ENCODE measurements at regions not wholly inside any gene's neighbourhood (a gene's known extent, or its start where the extent isn't known, plus 50 kb on each side); places are given as distances from the start of the nearest gene placed in this dataset.
"Not testable (repeated sequence)": the region's sequence is repeated elsewhere in the genome, so short reads cannot be mapped to it uniquely, and the experiment has no call there.

DNA sequence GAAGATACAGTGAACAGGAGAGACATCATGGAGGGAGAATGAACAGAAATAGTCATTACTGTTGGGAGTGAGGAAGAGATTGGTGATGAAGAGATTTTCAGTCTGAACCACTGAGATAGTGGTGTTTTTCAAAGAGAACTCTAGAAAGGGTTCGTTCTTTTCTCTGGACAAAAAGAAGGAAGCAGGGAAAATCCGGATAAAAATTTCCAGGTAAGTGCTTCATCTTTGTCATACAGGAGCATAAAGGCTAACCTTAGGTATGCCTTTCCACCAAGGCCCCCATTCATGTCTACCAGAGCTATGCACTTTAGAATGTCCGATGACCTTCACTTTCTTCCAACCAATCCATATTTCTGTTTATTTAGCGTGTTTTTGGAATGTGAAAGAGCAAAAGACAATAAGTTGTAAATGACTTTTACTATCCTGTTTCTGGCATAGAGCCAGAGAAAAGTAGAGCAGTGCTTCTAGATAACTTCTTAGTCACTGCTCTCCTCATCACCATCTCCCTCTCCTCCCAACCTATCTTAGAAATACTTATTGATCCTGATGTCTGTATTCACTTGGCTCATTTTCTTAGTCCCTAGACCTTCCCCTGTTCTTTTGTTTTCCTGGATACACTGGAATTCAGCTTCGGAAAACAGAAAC lies 116.5 kb downstream of the TTC6 start:
- TF ChIP-seq, protein P1, sequence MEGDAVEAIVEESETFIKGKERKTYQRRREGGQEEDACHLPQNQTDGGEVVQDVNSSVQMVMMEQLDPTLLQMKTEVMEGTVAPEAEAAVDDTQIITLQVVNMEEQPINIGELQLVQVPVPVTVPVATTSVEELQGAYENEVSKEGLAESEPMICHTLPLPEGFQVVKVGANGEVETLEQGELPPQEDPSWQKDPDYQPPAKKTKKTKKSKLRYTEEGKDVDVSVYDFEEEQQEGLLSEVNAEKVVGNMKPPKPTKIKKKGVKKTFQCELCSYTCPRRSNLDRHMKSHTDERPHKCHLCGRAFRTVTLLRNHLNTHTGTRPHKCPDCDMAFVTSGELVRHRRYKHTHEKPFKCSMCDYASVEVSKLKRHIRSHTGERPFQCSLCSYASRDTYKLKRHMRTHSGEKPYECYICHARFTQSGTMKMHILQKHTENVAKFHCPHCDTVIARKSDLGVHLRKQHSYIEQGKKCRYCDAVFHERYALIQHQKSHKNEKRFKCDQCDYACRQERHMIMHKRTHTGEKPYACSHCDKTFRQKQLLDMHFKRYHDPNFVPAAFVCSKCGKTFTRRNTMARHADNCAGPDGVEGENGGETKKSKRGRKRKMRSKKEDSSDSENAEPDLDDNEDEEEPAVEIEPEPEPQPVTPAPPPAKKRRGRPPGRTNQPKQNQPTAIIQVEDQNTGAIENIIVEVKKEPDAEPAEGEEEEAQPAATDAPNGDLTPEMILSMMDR (IDR thresholded peaks at IDR 0.05), result no peak
- H3K27me3 Mint-ChIP-seq (ENCODE audit: unreplicated experiment), result peaks cover 13% of the 10 kb centered on the region
- no peak overlapping the region for H3K27ac Mint-ChIP-seq (ENCODE audit: unreplicated experiment)
- no peaks in the 10 kb centered on the region for H3K36me3 Mint-ChIP-seq (ENCODE audit: unreplicated experiment)
- no peaks in the 10 kb centered on the region for H3K4me1 Mint-ChIP-seq (ENCODE audit: unreplicated experiment)
- no peak overlapping the region for H3K4me3 Mint-ChIP-seq (ENCODE audit: unreplicated experiment)
- DNase-seq (ENCODE audit: extremely low spot score, unreplicated experiment), result no peak
- no peaks in the 10 kb centered on the region for H3K9me3 Mint-ChIP-seq (ENCODE audit: unreplicated experiment)

DNA sequence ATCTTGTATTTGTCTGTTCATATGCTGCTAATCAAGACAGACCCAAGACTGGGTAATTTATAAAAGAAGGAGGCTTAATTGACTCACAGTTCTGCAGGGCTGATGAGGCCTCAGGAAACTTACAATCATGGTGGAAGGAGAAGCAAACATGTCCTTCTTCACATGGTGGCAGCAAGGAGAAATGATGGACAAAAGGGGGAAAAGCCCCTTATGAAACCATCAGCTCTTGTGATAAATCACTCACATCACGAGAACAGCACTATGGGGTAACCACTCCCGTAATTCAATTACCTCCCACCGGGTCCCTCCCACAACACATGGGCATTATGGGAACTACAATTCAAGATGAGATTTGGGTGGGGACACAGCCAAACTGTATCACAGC lies 117.0 kb downstream of the TTC6 start:
- H3K36me3 Mint-ChIP-seq (ENCODE audit: unreplicated experiment); H3K4me1 Mint-ChIP-seq (ENCODE audit: unreplicated experiment); H3K4me3 Mint-ChIP-seq (ENCODE audit: unreplicated experiment); DNase-seq (ENCODE audit: extremely low spot score, unreplicated experiment); H3K9me3 Mint-ChIP-seq (ENCODE audit: unreplicated experiment); H3K27ac Mint-ChIP-seq (ENCODE audit: unreplicated experiment): not testable (repeated sequence)
- H3K27me3 Mint-ChIP-seq (ENCODE audit: unreplicated experiment), result peaks cover 12% of the 10 kb centered on the region

DNA sequence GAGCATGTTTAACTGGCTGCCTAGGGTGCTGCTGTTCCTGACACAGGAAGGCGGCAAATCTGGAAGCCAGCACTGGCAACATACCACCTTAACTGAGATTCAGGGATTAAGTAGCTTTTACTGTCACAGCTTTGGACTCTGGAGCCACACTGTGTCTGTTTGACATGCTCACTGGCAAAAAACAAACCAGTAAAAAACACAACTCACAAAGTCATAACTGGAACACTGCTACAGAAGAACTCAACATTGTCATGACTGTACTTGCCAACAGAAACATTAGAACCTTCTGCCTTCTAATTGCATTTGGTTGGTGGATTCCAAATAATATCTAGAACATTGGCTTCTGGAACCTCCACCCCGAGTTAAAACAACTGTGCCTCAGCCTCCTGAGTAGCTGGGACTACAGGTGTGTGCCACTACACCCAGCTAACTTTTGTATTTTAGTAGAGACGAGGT lies 117.6 kb downstream of the TTC6 start:
- H3K36me3 Mint-ChIP-seq (ENCODE audit: unreplicated experiment), result no peaks in the 10 kb centered on the region
- DNase-seq (ENCODE audit: extremely low spot score, unreplicated experiment), result no peak
- H3K27me3 Mint-ChIP-seq (ENCODE audit: unreplicated experiment), result peaks cover 8% of the 10 kb centered on the region
- no peak overlapping the region for H3K27ac Mint-ChIP-seq (ENCODE audit: unreplicated experiment)
- H3K4me1 Mint-ChIP-seq (ENCODE audit: unreplicated experiment), result no peaks in the 10 kb centered on the region
- TF ChIP-seq, protein P1 (IDR thresholded peaks at IDR 0.05), result no peak
- no peak overlapping the region for H3K4me3 Mint-ChIP-seq (ENCODE audit: unreplicated experiment)
- no peaks in the 10 kb centered on the region for H3K9me3 Mint-ChIP-seq (ENCODE audit: unreplicated experiment)

- TF ChIP-seq, protein P1 (IDR thresholded peaks at IDR 0.05), result no peak
- no peaks in the 10 kb centered on the region for H3K36me3 Mint-ChIP-seq (ENCODE audit: unreplicated experiment)
- peaks cover 2% of the 10 kb centered on the region for H3K27me3 Mint-ChIP-seq (ENCODE audit: unreplicated experiment)
- no peak for DNase-seq (ENCODE audit: extremely low spot score, unreplicated experiment)
- no peaks in the 10 kb centered on the region for H3K9me3 Mint-ChIP-seq (ENCODE audit: unreplicated experiment)
- H3K27ac Mint-ChIP-seq (ENCODE audit: unreplicated experiment), result no peak overlapping the region
- no peak overlapping the region for H3K4me3 Mint-ChIP-seq (ENCODE audit: unreplicated experiment)
- H3K4me1 Mint-ChIP-seq (ENCODE audit: unreplicated experiment), result no peaks in the 10 kb centered on the region
These were observed 124.7 kb downstream of the TTC6 start for GRCh38 chr14:37720131-37720530.

GRCh38 chr14:37721976-37722659 lies 126.7 kb downstream of the TTC6 start:
- no peak overlapping the region for H3K27ac Mint-ChIP-seq (ENCODE audit: unreplicated experiment)
- no peak overlapping the region for H3K4me3 Mint-ChIP-seq (ENCODE audit: unreplicated experiment)
- DNase-seq (ENCODE audit: extremely low spot score, unreplicated experiment), result no peak
- H3K27me3 Mint-ChIP-seq (ENCODE audit: unreplicated experiment), result peaks cover 2% of the 10 kb centered on the region
- TF ChIP-seq, protein P1 (IDR thresholded peaks at IDR 0.05), result no peak
- no peaks in the 10 kb centered on the region for H3K4me1 Mint-ChIP-seq (ENCODE audit: unreplicated experiment)
- no peaks in the 10 kb centered on the region for H3K36me3 Mint-ChIP-seq (ENCODE audit: unreplicated experiment)
- no peaks in the 10 kb centered on the region for H3K9me3 Mint-ChIP-seq (ENCODE audit: unreplicated experiment)

All from osteocyte (in vitro differentiated cells).